Mesenchymal stem cell (in vitro differentiated cells and primary cell): ENCODE measurements at regions not wholly inside any gene's neighbourhood (a gene's known extent, or its start where the extent isn't known, plus 50 kb on each side); places are given as distances from the start of the nearest gene placed in this dataset.

Experiments
- DNase-seq: peaks from one replicate; pipeline ENCODE4 v3.0.0-alpha.2; 2013
- H2AFZ ChIP-seq: one replicate; pipeline ENCODE4 v1.6.1; 2013; ENCODE audit warnings: low read depth, mild to moderate bottlenecking, control low read depth, inconsistent platforms, low read length, moderate library complexity
- H2AK5ac ChIP-seq: 2 replicates; pipeline ENCODE4 v1.6.1; 2013; ENCODE audit warnings: low read length, moderate library complexity, mild to moderate bottlenecking, inconsistent platforms; ENCODE audit not compliant: severe bottlenecking
- H2BK120ac ChIP-seq: one replicate; pipeline ENCODE4 v1.6.1; 2013; ENCODE audit warnings: low read depth, mild to moderate bottlenecking, inconsistent platforms, low read length, moderate library complexity
- H2BK12ac ChIP-seq, 2 experiments: one replicate each; pipeline ENCODE4 v1.6.1; 2013; ENCODE audit warnings: inconsistent platforms in 2 of 2, low read length in 2 of 2, mild to moderate bottlenecking in 2 of 2, moderate library complexity in 2 of 2, control low read depth in 1 of 2
- H2BK15ac ChIP-seq: one replicate; pipeline ENCODE4 v1.6.1; 2013; ENCODE audit warnings: mild to moderate bottlenecking, low read depth, inconsistent platforms; ENCODE audit not compliant: poor library complexity, severe bottlenecking
- H2BK5ac ChIP-seq: 2 replicates; pipeline ENCODE4 v1.6.1; 2013; ENCODE audit warnings: low read depth, mild to moderate bottlenecking, low read length, control low read depth, inconsistent platforms; ENCODE audit not compliant: poor library complexity, severe bottlenecking
- H3K14ac ChIP-seq, 2 experiments: one replicate each; pipeline ENCODE4 v1.6.1; 2013; ENCODE audit warnings: inconsistent platforms in 2 of 2, low read length in 2 of 2, control low read depth in 1 of 2, mild to moderate bottlenecking in 1 of 2, moderate library complexity in 1 of 2
- H3K18ac ChIP-seq, 2 experiments: one replicate each; pipeline ENCODE4 v1.6.1; 2013; ENCODE audit warnings: inconsistent platforms in 2 of 2, low read length in 2 of 2, control low read depth in 1 of 2, low read depth in 1 of 2, mild to moderate bottlenecking in 1 of 2
- H3K23ac ChIP-seq, 2 experiments: one replicate each; pipeline ENCODE4 v1.6.1; 2013; ENCODE audit warnings: inconsistent platforms in 2 of 2, low read length in 2 of 2, mild to moderate bottlenecking in 2 of 2, moderate library complexity in 2 of 2, control low read depth in 1 of 2
- H3K27ac ChIP-seq: 2 replicates; pipeline ENCODE4 v1.5.1; 2013; ENCODE audit warnings: mild to moderate bottlenecking, moderate library complexity, low read length, control low read depth, inconsistent platforms; ENCODE audit not compliant: poor library complexity, severe bottlenecking
- H3K27me3 ChIP-seq, 2 experiments: 2 replicates each; pipeline versions ENCODE4 v1.6.1 to v1.7.0; 2013; ENCODE audit warnings: low read length in 2 of 2, mild to moderate bottlenecking in 2 of 2, moderate library complexity in 2 of 2, control low read depth in 1 of 2, inconsistent platforms in 1 of 2; ENCODE audit not compliant: control insufficient read depth in 1 of 2, insufficient read depth in 1 of 2
- H3K36me3 ChIP-seq, 2 experiments: 2 replicates each; pipeline versions ENCODE4 v1.6.1 to v1.7.0; 2013; ENCODE audit warnings: low read length in 2 of 2, control low read depth in 1 of 2, inconsistent platforms in 1 of 2, low read depth in 1 of 2, mild to moderate bottlenecking in 1 of 2; ENCODE audit not compliant: insufficient read depth in 2 of 2, control insufficient read depth in 1 of 2
- H3K4ac ChIP-seq, 2 experiments: one replicate each; pipeline ENCODE4 v1.6.1; 2013; ENCODE audit warnings: inconsistent platforms in 2 of 2, low read length in 2 of 2, mild to moderate bottlenecking in 2 of 2, moderate library complexity in 2 of 2, control low read depth in 1 of 2, low read depth in 1 of 2
- H3K4me1 ChIP-seq: 2 replicates; pipeline ENCODE4 v1.6.1; 2013; ENCODE audit warnings: low read depth, low read length, control low read depth; ENCODE audit not compliant: control insufficient read depth, insufficient read depth
- H3K4me2 ChIP-seq: 2 replicates; pipeline ENCODE4 v1.6.1; 2013; ENCODE audit warnings: low read length, mild to moderate bottlenecking, inconsistent platforms; ENCODE audit not compliant: poor library complexity, severe bottlenecking
- H3K4me3 ChIP-seq, 2 experiments: 2 replicates each; pipeline versions ENCODE4 v1.5.1 to v1.7.0; 2013; ENCODE audit warnings: low read length in 2 of 2, mild to moderate bottlenecking in 2 of 2, control low read depth in 1 of 2, low read depth in 1 of 2; ENCODE audit not compliant: insufficient read depth in 1 of 2
- H3K79me1 ChIP-seq: replicated peaks from 2 replicates; pipeline ENCODE4 v1.6.1; 2013; ENCODE audit warnings: mild to moderate bottlenecking, control low read depth, low read length, inconsistent platforms; ENCODE audit not compliant: poor library complexity, severe bottlenecking
- H3K9ac ChIP-seq: 2 replicates; pipeline ENCODE4 v1.7.0; 2013; ENCODE audit warnings: mild to moderate bottlenecking, low read length, moderate library complexity
- H3K9me3 ChIP-seq: 2 replicates; pipeline ENCODE4 v1.7.0; 2013; ENCODE audit warnings: mild to moderate bottlenecking, low read length; ENCODE audit not compliant: control insufficient read depth
- H4K8ac ChIP-seq: one replicate; pipeline ENCODE4 v1.6.1; 2013; ENCODE audit warnings: inconsistent platforms, mild to moderate bottlenecking, low read length, moderate library complexity
- H4K91ac ChIP-seq: one replicate; pipeline ENCODE4 v1.6.1; 2013; ENCODE audit warnings: mild to moderate bottlenecking, low read length, inconsistent platforms
- WGBS: methylation state at CpG from one replicate; pipeline ENCODE4 v1.1.7; 2013; ENCODE audit warnings: mixed read lengths; 5-methylcytosine and 5-hydroxymethylcytosine counted together

DNA sequence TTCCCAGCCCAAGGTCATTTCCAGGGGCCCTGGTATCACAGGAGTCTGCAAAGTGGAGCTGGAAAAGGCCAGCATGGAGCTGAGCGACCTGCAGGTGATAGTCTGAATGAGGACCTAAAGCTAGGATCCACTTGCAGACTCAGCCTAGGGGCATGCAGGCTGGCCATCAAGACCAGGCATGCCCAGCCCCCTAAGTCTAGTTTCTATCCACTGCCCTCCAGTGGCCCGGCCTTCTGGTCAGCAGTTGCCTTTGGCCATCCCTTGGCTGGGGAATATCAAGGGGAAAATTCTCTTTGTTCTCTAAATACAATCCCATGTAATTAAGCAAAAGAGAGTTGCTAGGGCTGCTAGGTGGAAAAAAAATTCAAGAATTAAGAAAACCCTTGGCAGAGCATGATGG is 96.3 kb upstream of the LHX5 start:
- no peak overlapping the region for H3K4me3 ChIP-seq
- no peak overlapping the region for H3K23ac ChIP-seq
- H3K36me3 ChIP-seq, result no peaks in the 10 kb centered on the region
- H2BK5ac ChIP-seq, result no peak overlapping the region
- no peak overlapping the region for H2BK15ac ChIP-seq
- WGBS, result 82% methylated on average over 1 of the region's 2 CpGs
- no peak overlapping the region for H2AK5ac ChIP-seq
- no peak overlapping the region for H2BK12ac ChIP-seq
- H3K4ac ChIP-seq, result no peak overlapping the region
- H3K14ac ChIP-seq, result no peak overlapping the region
- no peak overlapping the region for H4K8ac ChIP-seq
- no peak overlapping the region for H3K4me2 ChIP-seq
- H3K9me3 ChIP-seq, result no peaks in the 10 kb centered on the region
- H3K18ac ChIP-seq, result no peak overlapping the region
- no peak overlapping the region for H3K9ac ChIP-seq
- peaks cover 0 to 6% of the 10 kb centered on the region in 2 experiments for H3K27me3 ChIP-seq
- H4K91ac ChIP-seq, result no peak overlapping the region
- no peak overlapping the region for H2BK120ac ChIP-seq
- H3K4me1 ChIP-seq, result no peaks in the 10 kb centered on the region
- no peak for DNase-seq
- H2AFZ ChIP-seq, result no peak overlapping the region
- H3K79me1 ChIP-seq, result no peaks in the 10 kb centered on the region
- H3K27ac ChIP-seq, result no peak overlapping the region

- H2BK120ac ChIP-seq, result no peak overlapping the region
- H2AK5ac ChIP-seq, result no peak overlapping the region
- H4K91ac ChIP-seq, result no peak overlapping the region
- no peak overlapping the region for H3K27ac ChIP-seq
- no peak overlapping the region for H3K9ac ChIP-seq
- H3K18ac ChIP-seq, result no peak overlapping the region
- no peak overlapping the region for H3K23ac ChIP-seq
- no peaks in the 10 kb centered on the region for H3K79me1 ChIP-seq
- H4K8ac ChIP-seq, result no peak overlapping the region
- no peaks in the 10 kb centered on the region for H3K36me3 ChIP-seq
- H2BK15ac ChIP-seq, result no peak overlapping the region
- H3K9me3 ChIP-seq, result no peaks in the 10 kb centered on the region
- H3K4me2 ChIP-seq, result no peak overlapping the region
- no peak overlapping the region for H2BK5ac ChIP-seq
- no peak overlapping the region for H3K4ac ChIP-seq
- no peak overlapping the region for H3K4me3 ChIP-seq
- no peak overlapping the region for H2BK12ac ChIP-seq
- no peak overlapping the region for H3K14ac ChIP-seq
- whole genome bisulfite sequencing, result 80% methylated on average over 1 of the region's 8 CpGs
- DNase-seq, result no peak
- H3K4me1 ChIP-seq, result no peaks in the 10 kb centered on the region
- no peak overlapping the region for H2AFZ ChIP-seq
- H3K27me3 ChIP-seq, result peaks cover 6 to 11% of the 10 kb centered on the region in 2 experiments
Measured at GRCh38 chr12:113565368-113565767, 93.7 kb upstream of the LHX5 start.

DNA sequence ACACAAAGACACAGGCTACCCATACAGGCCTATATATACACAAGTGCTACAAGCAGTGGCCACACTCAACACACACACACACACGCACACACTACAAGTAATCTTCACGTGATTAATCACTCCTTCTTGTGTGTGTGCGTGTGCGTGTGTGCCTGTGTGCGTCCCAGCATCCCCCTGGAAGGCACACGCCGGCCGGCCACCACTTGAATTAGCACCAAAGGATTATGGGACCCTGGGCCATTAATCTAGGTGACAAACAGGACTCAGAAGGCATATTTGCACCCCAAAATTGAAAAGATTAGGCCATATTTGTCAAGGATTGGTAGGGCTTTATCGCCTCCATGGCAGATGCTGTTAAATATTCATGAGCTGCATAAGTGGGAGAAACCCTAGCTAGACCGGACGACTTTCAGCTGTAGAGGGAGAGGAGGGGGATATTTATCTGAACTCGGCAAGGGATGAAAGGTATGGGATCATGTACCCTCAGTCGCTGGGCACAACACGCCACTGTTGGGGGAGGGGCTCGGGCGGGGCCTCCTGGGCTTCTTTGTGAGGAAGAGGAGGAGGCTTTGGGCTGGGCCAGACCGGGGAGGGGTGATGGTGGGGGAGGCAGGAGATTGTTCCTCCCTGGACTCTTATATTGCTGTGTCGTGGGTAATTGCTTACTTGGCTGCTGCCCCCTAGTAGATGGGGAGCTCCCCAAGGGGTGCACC is 89.6 kb upstream of the LHX5 start:
- no peak overlapping the region for H3K18ac ChIP-seq
- no peak overlapping the region for H2AK5ac ChIP-seq
- no peak overlapping the region for H3K27ac ChIP-seq
- H3K4me3 ChIP-seq, result no peak overlapping the region
- H3K9me3 ChIP-seq, result no peaks in the 10 kb centered on the region
- H2BK5ac ChIP-seq, result no peak overlapping the region
- no peak overlapping the region for H3K9ac ChIP-seq
- no peak overlapping the region for H2AFZ ChIP-seq
- no peaks in the 10 kb centered on the region for H3K36me3 ChIP-seq
- no peaks in the 10 kb centered on the region for H3K79me1 ChIP-seq
- no peak overlapping the region for H3K23ac ChIP-seq
- H3K14ac ChIP-seq, result no peak overlapping the region
- H3K4me1 ChIP-seq, result no peaks in the 10 kb centered on the region
- H2BK120ac ChIP-seq, result no peak overlapping the region
- 69% methylated on average over 16 of the region's 18 CpGs for WGBS
- no peak overlapping the region for H3K4me2 ChIP-seq
- no peak overlapping the region for H4K8ac ChIP-seq
- H3K4ac ChIP-seq, result no peak overlapping the region
- peaks cover 6 to 17% of the 10 kb centered on the region in 2 experiments for H3K27me3 ChIP-seq
- no peak for DNase-seq
- H2BK12ac ChIP-seq, result no peak overlapping the region
- H4K91ac ChIP-seq, result no peak overlapping the region
- no peak overlapping the region for H2BK15ac ChIP-seq

DNA sequence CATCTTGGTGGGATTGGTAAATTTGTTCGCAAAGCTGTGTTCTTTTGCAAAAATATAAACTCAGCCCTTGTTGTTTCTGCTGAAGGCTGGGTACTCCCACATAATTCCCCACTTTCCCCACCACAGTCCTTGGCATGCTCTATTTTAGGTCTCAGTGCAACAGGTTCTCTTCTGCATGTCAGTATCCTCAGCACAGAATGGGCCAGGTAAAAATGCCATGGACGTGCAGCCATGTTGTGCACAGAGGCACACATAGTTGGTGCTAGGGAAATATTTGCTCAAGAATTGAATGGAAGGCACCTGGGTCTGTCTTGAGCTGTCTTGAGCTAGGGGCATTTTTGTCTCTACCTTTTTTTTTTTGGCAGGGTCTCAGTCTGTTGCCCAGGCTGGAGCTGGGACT is 87.8 kb upstream of the LHX5 start:
- H3K4me2 ChIP-seq, result no peak overlapping the region
- no peak overlapping the region for H4K91ac ChIP-seq
- WGBS, result 66% methylated on average over 2 of the region's 2 CpGs
- H3K4me3 ChIP-seq, result no peak overlapping the region
- H2AFZ ChIP-seq, result no peak overlapping the region
- peaks cover 6 to 17% of the 10 kb centered on the region in 2 experiments for H3K27me3 ChIP-seq
- no peaks in the 10 kb centered on the region for H3K79me1 ChIP-seq
- no peak overlapping the region for H3K18ac ChIP-seq
- no peak overlapping the region for H2AK5ac ChIP-seq
- H3K9ac ChIP-seq, result no peak overlapping the region
- H2BK5ac ChIP-seq, result no peak overlapping the region
- no peak overlapping the region for H2BK120ac ChIP-seq
- H3K27ac ChIP-seq, result no peak overlapping the region
- H2BK12ac ChIP-seq, result no peak overlapping the region
- no peak overlapping the region for H3K4ac ChIP-seq
- H3K4me1 ChIP-seq, result no peaks in the 10 kb centered on the region
- H3K23ac ChIP-seq, result no peak overlapping the region
- no peak overlapping the region for H2BK15ac ChIP-seq
- no peak for DNase-seq
- no peaks in the 10 kb centered on the region for H3K9me3 ChIP-seq
- H3K14ac ChIP-seq, result no peak overlapping the region
- no peak overlapping the region for H4K8ac ChIP-seq
- no peaks in the 10 kb centered on the region for H3K36me3 ChIP-seq
